GM18520 (cell line): ENCODE measurements at regions not wholly inside any gene's neighbourhood (a gene's known extent, or its start where the extent isn't known, plus 50 kb on each side); places are given as distances from the start of the nearest gene placed in this dataset.

Experiments
- ATAC-seq: cut with Tn5 transposase; IDR thresholded peaks from one replicate; pipeline ENCODE4 v1.9.1; 2021; ENCODE audit not compliant: unreplicated experiment

DNA sequence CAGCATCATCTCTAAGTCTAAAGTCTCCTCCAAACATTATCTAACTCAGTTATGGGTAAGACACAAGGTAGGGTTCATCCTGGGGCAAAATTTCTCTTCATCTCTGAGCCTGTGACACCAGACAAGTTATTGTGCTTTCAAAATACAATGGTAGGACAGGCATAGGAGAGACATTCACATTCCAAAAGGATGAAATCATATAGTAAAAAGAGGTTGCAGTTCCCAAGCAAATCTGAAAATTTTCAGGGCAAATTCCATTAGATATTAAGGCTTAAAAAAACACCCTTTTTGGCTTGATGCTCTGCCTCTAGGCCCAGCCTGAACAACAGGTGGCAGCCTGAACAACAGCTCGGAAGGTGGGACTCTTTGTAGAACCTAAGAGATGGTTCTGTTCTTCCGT is 448.3 kb upstream of the SLIT2 start:
- ATAC-seq = no peak

DNA sequence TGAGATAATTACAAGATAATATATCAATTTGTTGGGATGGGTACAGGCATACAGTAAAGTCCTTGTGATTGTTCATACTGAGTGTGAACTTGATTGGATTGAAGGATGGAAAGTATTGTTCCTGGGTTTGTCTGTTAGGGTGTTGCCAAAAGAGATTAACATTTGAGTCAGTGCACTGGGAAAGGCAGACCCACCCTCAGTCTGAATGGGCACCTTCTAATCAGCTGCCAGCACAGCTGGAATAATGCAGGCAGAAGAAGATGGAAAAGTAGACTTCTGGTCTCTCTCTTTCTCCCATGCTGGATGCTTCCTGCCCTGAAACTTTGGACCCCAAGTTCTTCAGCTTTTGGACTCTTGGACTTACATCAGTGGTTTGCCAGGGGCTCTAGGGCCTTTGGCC is 457.9 kb upstream of the SLIT2 start:
- ATAC-seq = no peak

DNA sequence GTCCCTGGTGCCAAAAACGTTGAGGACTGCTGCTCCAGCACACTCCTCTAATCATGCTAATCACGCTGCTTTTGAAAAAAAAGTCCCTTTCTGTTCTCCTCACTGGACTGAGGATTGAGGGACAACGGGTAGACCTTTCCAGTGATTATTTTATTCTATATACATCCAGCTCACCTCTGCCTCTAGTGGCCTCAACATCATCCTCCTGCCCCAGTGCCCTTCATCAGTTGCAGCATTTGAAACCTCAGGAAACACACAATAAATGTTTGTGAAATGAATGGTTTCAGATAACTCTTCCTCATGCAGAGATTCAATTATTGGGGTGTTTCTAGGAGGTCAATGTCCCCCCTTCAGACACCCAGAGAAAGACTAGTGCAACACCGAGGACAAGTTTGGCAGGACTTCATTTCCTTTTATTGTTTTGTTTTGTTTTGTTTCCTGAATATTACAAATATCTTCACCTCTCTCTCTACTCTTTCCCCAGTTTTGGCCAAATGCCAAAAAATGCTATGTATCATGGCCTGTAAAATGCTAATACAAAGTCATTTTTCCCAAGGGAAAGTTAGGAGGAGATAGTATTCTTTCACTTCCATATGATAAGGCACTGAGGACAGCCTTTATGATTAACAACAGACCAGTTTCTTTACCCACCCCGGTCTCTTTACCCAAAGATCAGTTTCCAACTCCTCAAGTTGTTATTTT is 460.1 kb upstream of the SLIT2 start:
- ATAC-seq = no peak

DNA sequence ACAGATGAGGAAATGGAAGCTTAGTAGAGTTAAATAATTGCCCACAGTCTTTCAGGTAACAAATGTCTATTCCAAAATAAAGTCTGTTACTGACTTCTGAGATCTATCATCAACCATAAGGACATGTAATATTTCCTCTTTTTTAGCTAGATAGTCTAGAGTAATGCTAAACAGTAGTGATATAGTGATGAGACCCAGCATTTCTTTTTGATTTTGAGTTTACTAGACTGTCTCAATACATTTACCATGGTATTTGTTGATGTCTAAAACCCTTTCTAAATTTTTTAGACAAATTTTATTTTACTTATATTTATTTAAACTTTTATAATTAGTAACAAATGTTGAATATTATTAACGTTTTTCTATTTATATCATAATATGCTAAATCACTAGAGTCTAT is 465.1 kb upstream of the SLIT2 start:
- ATAC-seq = no peak

DNA sequence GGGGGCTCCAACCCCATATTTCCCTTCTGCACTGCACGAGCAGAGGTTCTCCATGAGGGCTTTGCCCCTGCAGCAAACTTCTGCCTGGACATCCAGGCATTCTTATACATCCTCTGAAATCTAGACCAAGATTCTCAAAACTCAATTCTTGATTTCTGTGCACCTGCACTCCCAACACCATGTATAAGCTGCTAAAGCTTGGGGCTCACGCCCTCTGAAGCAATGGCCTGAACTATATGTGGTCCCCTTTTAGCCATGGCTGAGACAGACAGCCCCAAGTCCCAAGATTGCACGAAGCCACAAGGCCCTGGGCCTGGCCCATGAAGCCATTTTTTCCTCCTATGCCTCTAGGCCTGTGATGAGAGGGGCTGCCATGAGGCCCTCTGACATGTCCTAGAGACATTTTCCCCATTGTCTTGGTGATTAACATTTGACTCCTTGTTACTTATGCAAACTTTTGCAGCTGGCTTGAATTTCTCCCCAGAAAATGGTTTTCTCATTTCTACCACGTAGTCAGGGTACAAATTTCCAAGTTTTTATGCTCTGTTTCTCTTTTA is 468.0 kb upstream of the SLIT2 start:
- ATAC-seq = no peak

DNA sequence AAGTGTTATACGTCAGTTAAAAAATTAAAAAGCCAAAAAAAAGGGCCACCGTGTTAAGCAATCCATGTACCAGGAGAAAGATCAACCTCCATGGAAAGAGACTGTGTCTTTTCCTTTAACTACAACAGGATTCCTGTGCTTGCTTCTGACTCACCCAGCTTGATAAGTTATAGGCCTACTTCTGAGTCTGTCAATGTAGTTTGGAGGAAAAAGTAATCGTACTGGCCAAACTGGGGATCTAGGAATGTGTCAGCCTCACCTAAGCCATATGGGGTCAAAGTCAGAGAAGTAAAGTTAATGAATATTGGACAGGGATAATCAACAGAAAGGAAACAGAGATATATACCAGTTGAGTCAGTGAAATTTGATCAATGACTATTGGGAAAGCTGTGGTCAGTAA is 470.8 kb upstream of the SLIT2 start:
- ATAC-seq = no peak

DNA sequence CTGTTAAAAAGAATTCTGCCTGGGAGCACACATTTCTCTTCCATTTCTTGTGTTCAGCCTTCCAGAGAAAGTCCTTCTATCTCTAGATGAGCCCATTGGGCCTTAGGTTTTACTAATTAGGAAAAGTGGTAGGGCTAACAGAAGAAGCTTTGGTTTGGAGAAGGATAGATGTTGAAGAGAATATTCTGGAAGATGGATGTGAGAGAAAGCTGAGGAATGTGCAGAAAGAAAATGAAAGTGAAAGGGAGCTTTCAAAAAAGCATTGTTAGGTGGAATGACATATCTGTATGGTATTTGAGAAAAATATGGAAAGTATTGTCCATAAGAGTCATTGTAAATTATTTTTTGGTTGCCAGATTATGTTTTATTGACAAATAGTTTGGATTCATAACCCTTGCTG is 474.8 kb upstream of the SLIT2 start:
- no peak for ATAC-seq

DNA sequence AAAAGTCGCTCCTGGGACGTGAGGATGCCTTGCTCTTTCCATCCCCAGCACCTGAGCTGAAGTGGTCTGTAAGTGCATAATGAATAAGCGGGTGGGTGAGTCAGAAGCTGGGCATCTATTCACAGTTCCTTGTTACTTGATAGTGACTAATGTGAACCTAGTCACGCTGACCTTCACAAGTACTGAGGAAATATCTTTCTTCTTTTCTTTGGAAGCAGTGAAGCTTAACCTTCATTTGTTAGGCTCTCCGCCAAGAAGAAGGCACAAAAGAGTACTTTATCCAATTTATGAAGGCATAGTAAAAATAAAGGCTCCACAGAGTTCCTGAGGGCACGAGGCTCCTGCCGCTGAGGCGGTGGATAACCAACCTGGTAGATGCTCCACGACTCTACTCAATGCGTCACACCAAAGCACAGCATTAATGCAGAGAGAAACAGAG is 475.7 kb upstream of the SLIT2 start:
- ATAC-seq = no peak

DNA sequence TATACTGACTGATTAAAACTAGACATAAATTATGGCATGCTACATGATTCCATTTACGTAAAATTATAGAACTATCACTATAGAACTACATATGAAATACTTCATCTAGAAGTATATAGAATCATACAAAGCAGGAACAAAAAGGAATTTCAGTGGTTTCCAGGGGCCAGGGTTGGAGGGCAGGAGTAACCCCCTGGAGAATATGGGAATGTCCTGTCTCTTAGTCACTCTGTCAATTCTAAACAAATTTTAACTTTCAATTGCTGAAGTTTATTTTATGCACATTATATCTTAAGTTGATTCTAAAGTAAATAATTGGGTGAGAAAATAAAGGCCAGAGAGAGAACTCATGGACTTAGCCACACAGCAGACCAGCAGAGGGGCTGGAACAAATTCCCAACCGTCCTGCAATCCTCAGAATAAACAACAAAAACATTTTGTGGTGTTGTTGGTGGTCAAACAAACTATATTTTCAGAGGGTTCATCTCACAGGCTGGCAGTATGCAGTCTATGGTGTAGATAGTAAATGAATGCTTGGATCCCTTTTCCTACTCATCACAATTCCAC is 476.9 kb upstream of the SLIT2 start:
- ATAC-seq = no peak

DNA sequence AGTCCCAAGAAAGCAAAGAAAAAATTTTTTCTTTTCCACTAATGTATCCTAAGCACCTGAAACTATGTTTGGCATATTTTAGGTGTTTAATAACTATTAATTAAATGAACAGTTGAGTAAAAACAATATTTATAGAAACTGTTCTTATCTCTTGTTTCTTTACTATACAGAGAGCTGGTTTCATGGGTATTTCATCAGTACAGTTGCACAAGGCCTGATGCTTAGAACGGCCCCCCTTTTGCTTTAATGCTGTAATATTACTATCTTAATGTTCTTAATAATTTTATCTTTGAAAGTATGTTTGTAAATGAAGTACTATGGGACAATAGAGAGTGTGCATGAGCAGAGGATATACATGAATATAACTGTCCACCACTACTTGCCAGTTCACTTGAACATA is 479.1 kb upstream of the SLIT2 start:
- no peak for ATAC-seq

DNA sequence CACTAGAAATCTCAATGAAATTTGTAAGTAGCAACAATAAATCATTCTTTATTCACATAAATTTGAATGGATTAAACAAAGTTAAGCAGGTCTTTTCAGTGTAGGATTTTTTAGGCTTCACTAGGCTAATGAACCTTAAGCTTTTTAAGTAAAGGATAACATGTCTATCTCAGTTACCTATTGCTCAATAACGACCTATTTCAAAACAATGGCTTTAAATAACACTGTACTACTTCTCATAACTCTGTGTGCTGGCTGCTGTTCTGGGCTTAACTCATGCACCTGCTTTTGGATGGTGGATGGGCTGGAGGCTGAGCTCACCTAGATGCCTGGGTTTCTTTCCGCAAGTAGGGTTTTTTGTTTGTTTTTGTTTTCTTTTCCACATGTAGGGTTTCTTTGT is 495.0 kb upstream of the SLIT2 start:
- no peak for ATAC-seq

DNA sequence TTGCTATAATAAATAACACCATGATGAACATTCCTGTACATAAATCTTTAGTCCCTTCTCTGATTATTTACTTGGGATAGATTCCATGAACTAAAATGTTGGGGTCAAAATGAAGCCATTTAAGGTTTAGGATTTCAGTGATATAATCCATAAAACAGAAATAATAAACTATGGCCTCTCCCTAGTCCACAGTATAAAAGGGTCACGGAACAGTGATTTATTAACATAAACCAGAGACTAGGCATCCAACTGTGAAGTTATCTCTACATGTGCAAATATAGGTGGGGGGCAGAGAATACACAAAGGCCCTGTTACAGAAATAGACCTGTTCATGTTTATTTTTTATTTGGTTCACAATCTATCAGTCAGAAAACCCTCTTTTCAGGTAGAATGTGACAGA is 499.1 kb upstream of the SLIT2 start:
- no peak for ATAC-seq

DNA sequence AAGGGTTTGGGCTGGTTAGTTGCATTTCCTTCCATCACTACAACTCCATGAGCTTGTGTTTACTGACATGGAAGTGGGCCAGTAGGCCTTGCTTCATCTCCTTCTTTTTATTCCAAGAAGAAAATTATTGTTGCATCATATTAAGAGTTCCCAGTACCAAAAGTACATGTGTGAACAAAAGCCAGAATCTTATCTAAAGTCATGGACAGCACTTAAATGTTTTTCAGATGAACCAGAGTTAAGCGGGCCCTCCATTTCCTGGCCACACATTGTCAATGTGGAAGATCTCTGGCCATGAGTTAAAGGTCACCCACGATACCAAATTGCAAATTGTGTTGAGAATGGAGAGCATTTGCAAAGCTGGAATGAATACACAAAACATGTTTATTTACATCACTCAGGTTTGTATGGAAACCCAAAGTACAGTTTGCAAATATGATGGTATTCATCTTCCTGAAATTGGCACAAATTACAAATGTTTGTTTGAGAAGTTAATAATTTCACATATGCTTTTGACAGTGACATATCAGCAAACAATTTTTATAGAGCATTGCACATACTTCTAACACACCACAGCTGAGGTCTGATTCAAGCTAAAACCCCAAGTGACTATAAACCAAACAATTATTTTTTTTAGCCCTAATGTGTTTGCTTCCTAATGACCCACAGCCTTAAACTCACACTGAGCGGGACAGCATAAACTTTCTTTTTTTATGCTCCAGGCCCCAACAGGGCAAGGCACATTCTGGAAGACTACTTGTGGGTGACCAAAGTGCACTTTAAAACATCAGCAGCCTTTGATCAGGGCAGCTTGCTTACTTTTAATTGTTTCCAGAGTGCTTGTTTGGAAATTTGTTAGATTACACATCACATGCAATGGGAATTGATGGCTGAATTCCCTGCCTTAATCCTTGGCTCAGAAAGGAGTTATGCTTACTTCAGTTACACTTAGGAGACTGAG is 502.9 kb upstream of the SLIT2 start:
- no peak for ATAC-seq

DNA sequence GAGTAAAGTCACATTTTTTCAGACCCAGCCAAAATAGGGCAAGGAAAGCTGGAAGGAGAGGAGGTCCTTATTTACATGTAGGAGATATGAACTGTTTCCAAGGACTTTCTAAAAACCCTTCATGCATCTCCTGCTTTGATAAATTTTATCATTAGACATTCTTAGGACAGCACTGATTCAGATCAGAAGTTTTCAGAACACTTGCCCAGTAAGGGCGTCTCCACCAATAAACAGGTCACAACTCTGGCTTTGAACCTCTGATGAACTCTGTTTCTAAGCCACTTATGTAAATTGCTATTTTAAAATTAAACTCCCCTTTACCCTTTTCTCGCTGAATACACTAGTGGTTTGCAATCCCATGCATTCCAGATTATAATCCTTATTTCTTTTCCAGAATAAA is 505.3 kb upstream of the SLIT2 start:
- no peak for ATAC-seq

DNA sequence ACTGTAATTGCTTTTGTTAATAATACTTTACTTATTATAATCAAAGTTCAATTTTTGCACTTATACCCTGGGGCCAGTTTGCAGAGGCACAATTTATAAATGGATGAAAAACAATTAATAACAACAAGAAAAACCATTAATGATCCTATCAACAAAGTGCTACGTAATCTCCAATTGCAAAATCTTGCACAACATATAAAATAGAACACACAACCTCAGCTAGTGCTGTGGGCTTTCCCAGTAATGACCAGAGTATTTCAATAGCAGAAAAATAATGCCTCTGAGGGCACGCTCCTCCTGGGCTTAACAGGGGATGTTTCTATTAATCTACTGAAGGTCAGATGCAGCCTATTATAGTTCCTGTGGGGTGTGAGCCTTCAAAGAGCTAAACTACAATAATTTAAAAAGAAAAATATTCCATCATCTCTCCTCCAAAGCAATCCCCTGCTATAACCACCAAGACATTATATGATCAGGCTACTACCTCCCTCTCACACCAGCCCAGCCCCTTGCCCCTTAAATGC is 508.5 kb upstream of the SLIT2 start:
- ATAC-seq = no peak

DNA sequence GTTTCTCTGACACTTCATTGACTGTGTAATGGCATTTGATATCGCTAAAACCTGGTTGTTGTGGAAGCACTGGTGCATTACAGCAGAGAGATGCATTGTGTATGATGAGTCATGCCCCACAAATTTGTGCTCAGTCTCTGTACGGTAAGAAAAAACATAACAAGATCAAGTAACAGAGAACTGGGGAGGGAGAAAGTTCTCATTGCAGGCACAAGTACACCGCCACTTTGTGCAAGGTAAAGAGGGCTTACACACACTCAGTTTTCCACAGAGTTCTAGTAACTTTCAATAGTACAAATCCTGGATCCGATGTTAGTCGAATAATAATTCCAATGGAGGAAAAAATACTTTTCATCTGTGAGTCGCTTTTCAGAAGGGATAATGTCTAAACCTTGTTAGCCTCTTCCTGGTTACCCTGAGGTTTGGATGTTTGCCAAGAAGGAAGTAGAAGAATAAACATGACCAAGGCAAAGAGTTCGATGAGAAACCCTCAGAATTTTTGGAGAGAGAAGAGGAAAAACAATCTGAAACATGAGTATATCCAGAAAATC is 512.5 kb upstream of the SLIT2 start:
- no peak for ATAC-seq

DNA sequence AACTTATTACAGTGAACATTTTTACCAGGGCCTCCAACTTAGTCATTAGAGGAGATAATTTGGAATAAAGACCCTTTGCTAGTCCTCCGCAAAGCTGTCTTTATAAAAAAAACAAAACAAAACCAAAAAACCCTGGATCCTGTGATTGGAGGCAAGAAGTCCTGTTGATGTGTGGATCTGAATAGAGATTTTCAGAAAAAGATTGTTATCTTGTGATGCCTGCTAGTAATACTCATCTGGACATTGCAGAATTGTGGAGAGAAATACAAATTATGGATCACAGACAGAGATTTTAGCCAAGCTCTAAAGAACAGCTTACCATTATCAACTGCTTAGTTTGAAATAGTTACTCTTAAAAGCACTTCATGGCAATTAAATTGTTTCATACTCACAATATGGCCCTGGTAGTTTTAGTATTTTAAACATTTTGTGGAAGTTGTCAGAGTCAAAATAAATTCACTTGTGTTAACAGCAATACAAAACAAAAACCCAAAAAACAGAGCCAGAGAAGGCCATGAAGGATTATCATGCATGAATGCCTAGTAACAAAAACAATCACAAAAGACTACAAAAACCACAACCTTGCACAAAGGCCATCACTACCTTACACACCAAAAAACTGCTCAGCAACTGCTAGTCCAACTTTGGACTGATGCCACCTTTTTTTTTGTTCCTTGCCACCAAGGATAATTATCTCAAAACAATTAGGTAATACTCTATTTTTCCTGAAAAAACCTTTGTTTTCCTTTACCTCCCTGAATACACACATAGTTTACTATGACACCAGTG is 514.5 kb upstream of the SLIT2 start:
- no peak for ATAC-seq

DNA sequence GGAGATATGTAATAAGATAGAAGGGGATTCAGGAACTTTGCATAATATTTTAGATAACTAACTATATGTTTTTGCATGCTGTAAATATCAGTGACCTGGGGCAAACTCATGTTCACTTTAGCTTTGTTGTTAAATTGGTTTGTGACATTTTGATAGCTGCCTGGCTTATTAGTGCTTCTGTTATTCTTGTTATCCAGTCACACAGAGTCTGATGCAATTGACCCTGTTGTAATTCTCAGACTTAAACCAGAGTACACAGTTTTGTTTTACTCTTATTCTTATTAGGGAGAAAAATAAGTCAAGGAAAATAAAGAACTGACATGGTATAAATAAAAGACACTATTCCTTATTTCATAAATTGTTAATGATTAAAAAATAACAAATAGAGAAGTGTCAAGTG is 516.7 kb upstream of the SLIT2 start:
- no peak for ATAC-seq

DNA sequence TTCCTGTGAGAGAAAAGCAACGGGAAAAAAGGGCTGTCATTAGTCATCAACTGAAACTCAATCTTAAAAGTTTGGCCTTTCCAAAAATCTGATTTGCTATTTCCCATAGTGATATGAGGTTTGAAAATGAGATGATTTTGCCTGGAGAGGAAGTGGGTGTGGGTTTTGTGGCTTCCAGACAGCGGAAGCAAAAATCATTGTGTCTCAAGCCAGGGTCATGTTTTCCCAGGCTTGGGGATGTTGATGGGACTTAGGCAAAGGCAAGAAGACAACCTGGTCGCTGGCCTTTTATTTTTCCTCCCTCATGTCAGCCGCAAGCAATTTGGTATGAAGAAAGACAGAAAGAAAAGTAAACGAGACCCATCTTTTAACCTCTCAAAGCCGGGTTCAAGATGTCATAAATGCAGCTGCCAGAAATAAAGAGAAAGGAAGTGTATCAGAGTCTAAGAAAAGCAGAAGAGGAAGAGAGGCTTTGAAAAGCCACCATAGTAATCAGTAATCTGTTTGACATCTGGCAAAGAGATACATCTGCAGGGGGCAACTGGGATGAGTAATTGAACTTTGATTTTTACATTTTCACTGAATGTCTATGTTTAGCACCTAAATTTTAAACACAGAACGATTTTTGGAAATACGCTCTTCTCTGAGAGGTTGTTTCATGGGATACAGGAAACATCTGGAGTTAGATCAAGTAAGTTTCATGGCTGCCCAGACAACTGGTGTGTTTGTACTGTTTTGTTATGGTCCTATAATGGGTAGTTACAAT is 521.6 kb upstream of the SLIT2 start:
- ATAC-seq = no peak

DNA sequence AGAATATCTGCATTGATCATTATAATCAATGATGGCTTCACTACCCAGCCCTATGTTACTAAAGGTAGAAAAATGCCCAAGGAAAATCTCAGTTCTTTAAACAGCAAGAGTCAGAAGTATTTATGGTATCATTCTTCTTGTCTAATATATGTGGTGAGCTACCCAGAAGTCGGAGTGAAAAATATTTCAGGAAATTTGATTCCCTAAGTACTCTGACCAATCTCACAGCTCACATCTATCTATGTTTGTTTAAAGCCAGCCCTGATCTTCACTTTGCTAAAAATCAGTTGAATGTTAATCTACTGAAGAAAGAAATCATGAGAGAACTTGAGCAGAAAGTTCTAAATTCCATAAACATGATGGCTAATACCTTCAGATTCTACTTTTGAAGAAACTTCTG is 522.9 kb upstream of the SLIT2 start:
- ATAC-seq = no peak
